ENCODE measurements at regions not wholly inside any gene's neighbourhood (a gene's known extent, or its start where the extent isn't known, plus 50 kb on each side); places are given as distances from the start of the nearest gene placed in this dataset.

DNA sequence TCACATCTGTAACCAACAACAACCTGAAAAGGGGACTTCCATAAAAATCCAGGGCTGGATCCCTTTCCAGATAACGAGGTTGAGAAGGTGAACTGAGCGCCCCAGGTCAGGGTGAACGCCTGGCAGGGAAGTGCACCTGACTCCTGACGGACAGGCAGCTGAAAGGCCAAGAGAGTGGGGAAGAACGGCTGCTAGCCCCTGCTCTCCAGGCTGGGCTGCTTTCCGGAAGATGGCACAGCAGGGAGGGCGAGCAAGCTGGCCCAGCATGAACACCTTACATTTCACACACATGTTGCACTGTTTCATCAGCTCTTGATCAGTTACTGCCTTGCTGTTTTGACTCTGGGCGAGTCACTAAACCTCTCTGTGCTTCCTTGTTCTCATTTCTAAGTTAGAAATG, 127.2 kb upstream of the IQSEC1 start:
- TF ChIP-seq POLR2A (IDR thresholded peaks at IDR 0.05; ENCODE audit: low read length) (no peak), GATA1 (IDR thresholded peaks at IDR 0.05; ENCODE audit: low read depth, low read length) (no peak)
